GM21529 (cell line): ENCODE measurements at regions not wholly inside any gene's neighbourhood (a gene's known extent, or its start where the extent isn't known, plus 50 kb on each side); places are given as distances from the start of the nearest gene placed in this dataset.

Experiments used
- ATAC-seq: cut with Tn5 transposase; IDR thresholded peaks from one replicate; pipeline ENCODE4 v1.9.1; 2021; ENCODE audit not compliant: unreplicated experiment

DNA sequence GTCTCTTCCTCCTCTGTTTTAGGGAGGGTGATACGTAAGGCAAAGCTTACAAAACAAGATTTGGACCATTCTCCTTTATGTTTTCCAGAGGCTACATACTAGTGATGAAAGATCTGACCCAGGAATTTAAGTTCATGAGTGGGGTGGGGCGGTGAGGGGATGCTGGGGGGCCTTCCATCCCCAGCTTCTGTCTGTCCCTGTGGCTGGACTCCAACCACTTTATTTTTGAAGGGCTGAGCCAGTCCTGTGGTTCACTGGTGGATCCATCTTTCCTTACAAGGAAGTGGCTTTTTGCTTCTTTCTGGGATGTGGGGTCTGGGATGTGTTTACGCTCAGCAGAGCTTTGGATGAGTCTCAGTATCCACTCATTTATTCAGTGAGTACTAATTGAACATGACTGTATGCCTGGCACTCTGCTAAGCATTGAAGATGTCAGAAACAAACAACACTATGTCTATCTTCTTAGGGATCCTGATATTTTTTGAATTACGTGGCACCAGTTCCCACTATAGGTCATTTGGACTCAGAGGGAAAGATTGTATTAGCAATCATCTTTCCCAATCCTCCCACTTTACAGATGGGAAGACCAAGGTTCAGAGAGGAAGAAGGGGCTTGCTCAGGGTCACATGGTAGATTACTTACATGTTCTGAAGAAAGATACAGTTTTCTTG, 291.8 kb upstream of the TBX3 start:
- ATAC-seq: no peak

DNA sequence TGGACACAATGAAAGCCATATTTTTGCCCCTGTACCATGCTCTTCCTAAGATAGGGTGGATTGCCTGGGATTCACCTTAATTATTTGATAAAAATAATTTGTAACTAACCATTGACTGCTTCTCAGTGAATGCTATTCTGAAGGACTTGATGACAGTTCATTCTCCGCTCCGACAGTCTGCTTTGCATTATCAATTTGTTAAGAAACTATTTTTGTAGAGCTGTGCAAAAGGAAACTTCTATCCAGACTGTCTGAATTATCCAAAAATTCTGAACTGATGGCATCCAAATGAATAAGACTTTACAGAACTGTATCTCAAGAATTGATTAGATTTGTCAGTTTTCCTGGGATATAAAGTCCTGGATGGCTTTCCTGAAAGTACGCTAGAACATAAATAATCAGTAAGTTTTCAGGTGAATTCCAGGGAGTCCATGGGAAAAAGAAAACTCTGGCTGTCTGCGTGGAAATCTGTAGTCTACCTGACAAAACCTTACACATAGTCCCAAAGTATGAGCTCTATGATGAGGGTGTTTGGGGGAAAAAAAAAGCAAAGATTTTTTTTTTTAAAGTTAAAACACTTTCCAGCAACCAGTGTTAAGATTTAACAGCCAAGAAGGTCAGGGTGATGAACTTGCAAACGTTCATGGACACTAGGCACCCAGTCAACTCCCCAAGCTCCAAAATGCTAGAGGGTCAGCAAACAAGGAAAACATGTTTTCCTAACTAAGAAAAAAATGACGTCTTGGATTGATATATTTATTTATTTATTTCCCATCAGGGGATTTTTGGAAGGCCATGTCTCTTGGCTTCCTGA, 291.1 kb upstream of the TBX3 start:
- no peak for ATAC-seq

DNA sequence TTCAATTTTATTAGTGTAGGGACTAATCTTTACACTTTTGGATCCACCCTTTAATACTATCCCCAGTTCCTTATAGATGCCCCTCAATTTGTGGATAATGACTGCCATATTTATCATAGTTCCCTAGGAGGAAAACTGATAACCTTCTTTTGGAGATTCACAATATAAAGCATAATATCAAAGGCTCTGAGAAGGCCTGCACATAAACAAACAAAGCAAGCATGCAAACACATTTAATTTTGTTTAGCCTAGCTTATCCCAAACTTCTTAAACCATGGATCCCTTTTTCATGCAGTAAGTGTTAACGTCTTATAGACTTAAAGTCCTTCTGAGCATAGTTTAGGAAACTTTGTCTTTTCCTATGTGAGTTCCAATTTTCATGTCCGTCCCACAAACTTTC, 290.4 kb upstream of the TBX3 start:
- ATAC-seq: no peak

DNA sequence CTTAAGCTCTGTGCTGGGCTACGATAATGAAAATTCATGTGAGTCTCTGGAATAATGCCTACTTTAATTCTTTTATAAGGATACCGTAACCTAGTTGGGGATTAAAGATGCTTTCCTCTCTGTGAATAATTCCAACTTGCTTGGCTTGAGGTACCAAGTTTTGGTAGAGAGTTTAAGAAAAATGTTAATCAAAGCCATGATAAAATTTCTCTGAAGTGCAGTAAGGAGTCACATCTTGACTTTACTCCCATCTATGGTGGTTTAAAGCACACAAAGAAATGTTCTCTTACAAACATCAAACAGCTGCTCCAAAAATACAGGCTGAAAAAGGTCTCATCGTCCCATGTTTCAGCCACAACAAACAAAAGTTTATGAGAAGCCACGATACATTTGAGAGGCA, 284.8 kb upstream of the TBX3 start:
- ATAC-seq: no peak

DNA sequence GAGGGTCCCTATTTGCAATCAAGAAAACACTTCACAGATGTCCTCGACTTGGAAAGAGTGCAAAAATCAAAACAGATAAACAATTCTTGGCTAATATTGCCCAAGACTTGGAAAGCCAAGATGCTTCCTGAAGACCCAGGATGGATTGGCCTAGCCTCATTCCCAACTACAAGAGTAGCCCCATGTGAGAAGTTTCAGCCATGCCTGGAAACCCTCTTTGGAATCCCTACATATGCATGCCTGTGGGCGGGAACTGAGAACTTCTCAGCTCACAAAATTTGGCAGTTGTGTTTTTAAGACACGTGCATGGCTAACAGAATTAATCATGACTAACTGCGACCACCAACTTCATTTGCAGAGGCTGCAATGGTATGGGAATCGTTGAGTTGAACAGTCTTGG, 283.2 kb upstream of the TBX3 start:
- ATAC-seq: no peak

DNA sequence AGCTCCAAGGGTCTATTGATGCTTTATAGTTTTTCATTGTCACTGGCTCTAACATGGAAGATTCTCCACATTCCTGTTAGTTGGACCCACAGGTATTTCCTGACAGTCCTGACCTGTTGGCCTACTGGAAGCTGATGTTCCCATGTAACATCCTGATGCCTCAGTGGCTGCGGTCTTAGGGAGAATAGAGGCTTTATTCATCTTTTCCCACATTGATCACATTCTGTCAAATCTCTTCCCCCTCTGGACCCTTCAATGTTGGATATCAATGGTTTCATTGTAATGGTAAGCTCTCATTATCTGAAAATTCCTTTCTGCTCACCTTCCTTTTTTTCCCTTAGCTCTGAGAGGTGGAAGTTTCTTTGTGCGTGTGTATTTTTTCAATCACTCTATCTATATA, 280.9 kb upstream of the TBX3 start:
- no peak for ATAC-seq

DNA sequence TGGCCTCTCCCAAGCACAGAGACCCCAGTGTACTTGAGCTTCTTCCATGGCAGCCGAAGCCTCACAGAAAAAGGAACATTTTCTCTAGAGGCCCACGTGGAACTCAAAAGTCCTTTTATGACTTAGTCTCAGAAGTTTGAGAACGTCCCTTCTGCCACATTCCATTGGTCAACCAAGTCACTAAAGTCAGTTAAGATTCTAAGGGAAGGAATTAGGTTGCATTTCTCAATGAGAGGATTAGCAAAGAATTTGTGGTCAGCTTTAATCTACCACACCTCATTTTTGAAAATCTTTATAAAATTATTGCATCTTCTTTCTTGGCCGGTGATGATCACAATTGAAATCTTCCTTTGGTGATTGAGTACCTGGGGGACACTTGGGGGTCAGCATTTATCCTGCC, 279.9 kb upstream of the TBX3 start:
- ATAC-seq: no peak

DNA sequence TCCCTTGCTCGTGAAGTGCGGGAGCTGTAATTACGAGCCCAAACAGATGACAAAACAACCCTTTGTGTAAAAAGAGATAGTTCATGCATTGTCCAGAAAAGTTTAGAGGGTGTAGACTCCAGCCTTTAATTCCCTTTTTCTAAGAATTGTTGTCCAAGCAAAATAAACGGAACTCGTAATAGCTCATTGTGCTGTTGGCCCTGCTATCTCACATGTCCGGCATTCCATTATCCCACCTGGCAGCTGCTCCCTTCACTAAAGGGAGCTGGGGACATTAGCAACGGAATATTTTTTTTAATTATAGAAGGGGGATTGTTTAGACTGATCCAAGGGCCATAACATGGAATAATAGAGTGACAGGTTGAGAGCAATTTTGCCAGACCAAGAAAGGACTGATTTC, 277.5 kb upstream of the TBX3 start:
- ATAC-seq: no peak

DNA sequence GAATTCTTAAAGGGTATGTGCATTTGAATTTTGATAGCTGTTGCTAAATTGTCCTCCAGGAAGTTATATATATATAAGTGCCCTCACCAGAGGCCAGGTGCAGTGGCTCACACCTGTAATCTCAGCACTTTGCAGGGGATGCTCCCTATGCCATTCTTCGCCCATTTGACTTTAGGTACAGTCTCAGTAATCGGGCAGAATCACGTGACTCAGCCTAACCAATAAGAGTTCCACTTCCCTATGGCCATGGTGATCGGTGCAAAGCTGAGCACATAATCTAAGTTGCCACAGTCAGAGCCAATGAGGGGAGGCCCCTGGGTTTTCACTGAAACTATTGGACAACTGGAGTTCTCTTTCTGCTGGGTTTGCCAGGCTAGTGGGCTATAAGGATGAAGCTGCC, 274.6 kb upstream of the TBX3 start:
- no peak for ATAC-seq

DNA sequence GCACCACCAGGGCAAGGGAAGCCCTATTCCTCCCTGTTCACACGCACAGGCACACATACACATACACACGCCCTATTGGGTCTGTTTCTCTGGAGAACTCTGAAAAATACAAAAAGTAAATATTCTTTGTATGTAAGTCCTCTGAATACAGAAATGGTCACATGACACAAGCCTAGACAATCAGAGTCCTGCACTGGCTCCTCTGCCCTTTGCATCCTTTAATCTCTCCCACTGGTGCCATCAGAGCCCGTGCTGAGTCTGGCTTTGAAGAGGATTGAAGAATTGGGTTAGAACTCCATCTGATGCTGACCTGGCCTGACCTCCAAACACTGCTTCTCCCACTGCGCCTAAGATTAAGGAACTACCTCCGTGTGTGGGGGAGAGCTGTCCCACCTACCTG, 273.2 kb upstream of the TBX3 start:
- ATAC-seq: no peak

DNA sequence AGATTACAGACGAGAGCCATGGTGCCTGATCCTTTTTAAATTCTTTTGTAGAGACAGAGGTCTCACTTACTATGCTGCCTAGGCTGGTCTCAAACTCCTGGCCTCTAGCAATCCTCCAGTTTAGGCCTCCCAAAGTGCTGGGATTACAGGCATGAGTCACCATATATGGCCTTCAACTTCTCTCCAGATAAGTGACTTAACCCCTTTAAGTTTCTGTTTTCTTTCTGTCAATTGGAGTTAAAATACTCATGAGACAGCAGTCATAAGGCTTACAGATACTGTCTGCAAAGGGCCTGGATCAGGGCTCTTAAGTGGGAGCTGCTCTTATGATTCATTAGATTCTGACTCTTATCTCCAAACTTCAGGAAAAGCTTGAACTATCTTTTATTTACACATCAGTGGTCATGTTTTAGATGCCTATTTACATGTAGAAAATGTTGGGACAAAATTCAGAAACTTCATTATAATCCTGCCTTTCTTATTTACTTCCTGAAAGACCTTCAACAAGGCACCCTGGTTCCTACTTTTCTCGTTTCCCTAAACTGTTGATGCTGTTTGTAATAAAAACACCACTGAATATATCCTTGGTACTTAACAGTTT, 271.5 kb upstream of the TBX3 start:
- no peak for ATAC-seq

DNA sequence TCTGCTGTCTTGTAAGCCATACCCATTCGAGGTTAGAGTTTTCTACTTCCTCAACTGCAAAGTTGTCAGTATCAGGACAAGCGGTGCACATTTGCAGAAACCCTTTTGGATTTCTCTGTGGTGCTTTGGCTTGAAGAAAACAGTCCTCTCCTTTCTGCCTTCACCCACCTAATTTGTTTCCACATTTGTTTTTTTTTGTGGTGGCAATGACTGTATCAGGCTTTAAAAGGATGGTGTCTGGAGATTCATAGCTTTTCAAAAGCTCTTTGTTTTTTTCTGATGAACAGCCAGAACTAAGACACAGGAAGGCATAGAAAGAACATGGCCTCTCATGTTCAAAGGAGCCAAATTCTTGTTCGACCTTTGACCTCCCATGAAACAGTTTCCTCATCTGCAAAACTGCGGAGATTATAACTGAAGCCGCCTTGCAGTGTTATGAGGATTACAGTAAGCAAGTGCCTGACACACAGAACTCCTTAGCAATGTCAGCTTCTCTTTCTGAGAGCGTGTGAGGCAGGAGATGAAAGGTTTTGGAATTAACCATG, 270.6 kb upstream of the TBX3 start:
- ATAC-seq: no peak

DNA sequence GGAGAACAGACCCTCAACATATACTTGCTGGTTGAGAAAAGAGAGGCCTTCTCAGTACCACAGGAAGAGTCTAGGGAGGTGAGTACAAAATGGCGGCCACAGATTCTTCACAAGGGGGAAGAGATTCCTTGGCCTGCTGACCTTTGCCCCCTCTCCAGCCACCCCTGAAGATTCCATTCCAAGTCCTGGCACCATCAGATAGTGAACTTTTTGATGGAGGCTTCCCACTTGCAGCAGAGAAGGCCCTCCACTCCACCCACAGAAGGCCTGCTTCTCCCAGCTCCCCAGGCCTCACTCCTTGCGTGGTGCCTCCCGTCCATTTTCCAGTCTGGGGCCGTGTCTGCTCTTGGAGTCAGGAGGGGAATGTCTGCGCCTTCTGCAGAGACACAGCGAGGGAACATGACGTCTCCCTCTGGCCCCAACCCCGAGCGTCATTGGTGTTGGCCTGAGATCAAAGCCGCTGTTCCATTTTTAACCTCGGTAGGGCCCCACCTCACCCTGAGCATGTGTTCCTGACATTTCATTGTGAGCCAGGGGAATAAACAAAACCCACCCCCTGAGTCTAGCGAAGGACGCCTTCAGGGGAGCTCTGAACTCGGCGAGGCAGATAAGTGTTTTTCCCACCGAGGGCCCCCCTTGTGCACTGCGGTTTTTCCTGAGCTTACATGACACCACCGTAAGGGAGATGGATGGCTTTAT, 268.7 kb upstream of the TBX3 start:
- no peak for ATAC-seq

DNA sequence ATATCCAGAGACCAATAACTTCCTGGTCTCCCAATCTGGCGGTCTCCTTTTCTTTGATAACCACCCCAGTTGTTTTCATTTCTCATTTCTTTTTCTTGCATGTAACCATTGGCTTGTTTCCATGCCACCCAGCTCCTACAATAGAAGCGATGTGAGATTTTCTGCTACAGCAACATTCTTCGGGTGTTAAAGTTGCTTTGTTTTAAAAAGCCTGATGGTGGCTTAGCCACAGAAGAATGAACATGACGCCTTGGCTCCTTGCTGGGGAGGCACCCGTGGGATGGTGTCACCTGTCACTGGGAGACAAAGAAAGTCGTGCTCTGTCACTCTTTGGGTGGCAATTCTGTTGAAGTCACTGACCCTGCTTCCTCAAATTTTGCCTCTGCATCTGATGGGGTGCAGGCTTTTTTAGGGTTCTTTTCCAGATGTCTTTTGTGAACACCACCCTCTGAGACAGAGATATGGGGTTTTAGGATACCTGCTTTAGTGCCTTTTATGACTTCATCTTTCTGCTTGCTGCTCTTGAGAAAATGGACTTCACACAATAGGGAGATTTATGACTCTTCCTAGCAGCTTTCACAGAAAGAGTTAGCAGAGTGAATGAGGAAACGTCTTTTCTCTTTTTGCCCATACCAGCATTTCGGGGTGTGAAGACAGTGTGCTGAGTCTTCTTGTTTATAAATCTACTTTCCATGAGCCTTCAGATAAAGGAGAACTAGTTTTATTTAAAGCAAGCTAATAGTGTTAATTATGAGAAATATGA, 265.3 kb upstream of the TBX3 start:
- no peak for ATAC-seq

DNA sequence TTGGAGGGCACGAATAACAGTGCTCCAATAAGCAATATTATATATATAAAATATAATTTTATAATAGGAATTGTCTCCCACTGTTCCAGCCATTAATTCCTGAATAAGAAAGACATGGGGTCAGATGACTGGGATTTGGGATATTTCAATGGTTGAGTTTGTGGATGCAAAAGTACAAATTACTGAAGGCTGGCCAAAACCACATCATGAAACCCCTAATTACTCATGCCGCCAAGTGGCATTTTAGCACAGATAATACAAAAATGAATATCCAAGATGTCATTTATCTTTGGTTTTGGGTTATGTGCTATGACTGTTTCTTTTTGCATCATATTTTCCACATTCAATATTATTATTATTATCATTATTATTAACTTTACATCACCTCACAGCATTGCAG, 261.4 kb upstream of the TBX3 start:
- ATAC-seq: no peak

DNA sequence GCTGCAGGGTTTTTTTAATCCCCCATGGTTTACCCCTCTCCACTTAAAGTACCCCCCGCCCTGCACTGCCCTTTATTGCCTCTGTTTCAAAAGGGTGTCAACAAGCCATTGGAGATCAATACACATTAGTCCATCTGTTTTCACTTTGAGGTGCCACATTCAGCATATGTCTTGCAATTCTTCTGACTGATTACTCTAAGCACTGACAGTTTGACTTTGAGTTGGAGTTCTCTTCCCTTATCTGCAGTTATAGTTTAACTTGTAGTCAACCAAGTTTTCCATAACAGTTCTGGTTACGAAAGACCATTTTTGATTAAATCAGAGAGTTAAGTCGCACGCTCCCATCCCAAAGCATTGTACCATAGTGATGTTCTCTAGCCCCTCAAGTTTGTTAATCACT, 260.8 kb upstream of the TBX3 start:
- no peak for ATAC-seq

DNA sequence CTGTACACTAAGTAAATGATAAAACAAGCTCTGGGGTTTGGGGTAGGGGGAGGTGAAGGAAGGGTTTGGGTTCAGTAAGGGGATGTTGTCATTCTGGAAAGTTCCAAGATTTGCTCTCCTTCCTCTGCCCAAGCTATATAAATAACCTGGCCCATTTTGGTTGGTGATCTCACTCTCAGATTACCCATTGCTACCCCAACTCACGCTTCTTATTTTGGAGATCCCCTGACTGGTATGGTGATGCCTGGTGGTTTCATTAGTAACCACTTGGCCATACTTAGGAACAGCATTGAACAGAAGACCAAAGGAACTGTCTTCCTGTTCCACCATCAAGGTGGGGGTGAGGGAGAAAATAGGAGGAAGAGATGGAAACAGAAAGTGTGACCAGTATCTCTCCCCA, 259.6 kb upstream of the TBX3 start:
- ATAC-seq: no peak

DNA sequence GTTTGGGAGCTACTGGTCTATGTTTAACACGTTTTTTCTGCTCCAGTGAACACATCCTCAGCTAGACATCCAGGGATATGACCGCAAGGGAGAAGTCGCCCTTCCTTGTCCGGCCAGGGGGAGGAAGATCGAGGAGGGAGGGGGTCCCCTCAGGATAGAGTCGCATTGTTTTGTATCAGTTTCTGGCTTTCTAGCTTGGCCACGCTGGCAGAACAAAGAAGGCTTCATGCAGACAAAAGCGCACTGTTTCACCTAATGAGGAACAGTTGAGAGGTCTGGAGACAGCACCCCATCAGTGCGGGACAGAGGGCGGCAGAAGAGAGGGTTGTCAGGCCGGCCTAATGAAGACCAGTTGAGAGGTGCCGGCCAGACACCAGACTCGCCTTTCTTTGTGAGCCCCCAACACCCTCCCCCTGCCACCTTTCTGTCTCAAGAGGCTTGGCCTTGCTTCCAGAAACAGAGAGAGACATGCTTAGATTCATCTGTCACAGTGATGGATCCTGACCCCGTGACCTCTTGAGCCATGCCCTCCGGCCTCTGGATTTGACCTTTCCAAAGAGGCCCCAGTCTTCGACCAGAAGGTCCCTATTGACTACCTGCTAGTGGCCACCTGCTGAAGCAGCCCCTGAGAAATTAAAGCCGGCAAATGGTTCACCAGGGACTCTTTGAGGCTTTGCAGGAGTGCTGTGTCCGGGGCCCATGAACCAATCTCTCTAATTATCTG, 254.7 kb upstream of the TBX3 start:
- ATAC-seq: no peak

DNA sequence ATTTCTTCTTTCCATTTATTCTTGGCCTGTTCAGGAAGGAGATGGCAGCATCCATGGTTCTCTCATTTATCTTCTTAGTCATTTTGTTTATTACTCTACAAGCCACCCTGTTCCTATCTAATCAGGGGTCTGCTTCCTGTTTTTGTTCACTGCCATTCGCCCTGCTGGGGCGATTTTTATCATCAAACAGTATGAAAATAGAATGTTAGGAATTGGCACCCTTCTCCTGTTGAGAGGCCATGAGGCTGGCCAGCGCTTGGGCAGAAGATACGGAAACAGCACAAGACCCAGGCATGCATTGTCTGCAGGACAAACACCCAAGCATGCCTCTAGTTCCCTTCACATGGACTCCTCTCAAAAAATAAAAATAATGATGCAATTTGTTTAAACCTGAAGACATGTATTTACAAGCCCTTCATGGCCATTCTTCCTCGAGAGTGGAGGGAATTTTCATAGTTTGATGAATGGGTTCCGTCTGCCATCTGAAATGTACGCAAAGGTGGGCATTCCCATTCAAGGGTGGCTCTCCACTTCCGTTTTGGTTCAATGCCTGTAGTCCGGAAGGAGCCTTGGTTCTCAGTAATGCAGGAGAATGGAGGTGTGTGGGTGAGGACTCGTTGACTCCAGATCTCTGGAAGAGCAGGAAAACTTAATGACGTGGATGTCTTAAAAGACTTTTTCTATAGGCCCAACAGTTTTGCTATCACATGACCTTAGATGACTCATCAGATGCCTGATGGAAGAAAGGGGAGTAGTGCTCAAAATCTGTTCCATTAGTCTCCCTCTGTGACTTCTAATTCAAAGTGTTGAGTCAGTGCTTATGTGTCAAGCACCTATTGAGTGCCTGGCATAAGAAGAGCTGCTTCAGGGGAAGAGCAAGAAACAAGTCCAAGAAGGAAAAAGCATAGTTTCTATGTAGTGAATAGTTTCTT, 252.4 kb upstream of the TBX3 start:
- no peak for ATAC-seq
